GM12878 (cell line): ENCODE measurements at regions not wholly inside any gene's neighbourhood (a gene's known extent, or its start where the extent isn't known, plus 50 kb on each side); places are given as distances from the start of the nearest gene placed in this dataset.

ENCODE experiments used
- ATAC-seq: fragments of 200-7000 bp; cut with Tn5 transposase; 3 replicates; pipeline ENCODE4 v1.9.1; 2020; ENCODE audit warnings: mild to moderate bottlenecking, moderate library complexity
- BruUV-seq: library from RNA; stranded (reverse); fragments of 400-500 nt; replicated peaks from 2 replicates; lab custom pipeline; 2021; lab: Mats Ljungman, UMichigan
- CTCF ChIA-PET: fragments of 300-600 bp; sonication (Branson Sonifier 250); formaldehyde crosslinking; extraction: SDS; loops from one replicate; lab custom pipeline; 2021; ENCODE audit warnings: inconsistent platforms; lab: Yijun Ruan, JAX
- POLR2A ChIA-PET: fragments of 350-600 bp; formaldehyde crosslinking; extraction: SDS; loops from one replicate; lab custom pipeline; 2021; ENCODE audit warnings: inconsistent platforms; lab: Charles Lee
- RAD21 ChIA-PET: fragments of 300-600 bp; sonication (Branson Sonifier 250); formaldehyde crosslinking; loops from one replicate; lab custom pipeline; 2023; ENCODE audit warnings: antibody characterized with exemption; ENCODE audit not compliant: unreplicated experiment; lab: Charles Lee
- SMC1A ChIA-PET: fragments of 300-600 bp; sonication (Branson Sonifier 250); formaldehyde crosslinking; loops from one replicate; lab custom pipeline; 2023; ENCODE audit not compliant: unreplicated experiment, uncharacterized antibody; lab: Charles Lee
- DNase-seq: peaks from one replicate; pipeline ENCODE4 v3.0.0-alpha.2; 2011; ENCODE audit warnings: low read depth, low spot score
- FAIRE-seq: peaks from 3 replicates; lab custom pipeline; 2011; peaks lifted over from hg19 to GRCh38; lab: Jason Lieb, UNC
- H2AFZ ChIP-seq: 2 replicates; pipeline ENCODE4 v1.6.0; 2011; ENCODE audit warnings: low read depth, low read length, control low read depth; ENCODE audit not compliant: control insufficient read depth
- H3K27ac ChIP-seq: 2 replicates; pipeline ENCODE4 v1.5.1; 2011; ENCODE audit warnings: control low read depth; ENCODE audit not compliant: control insufficient read depth, insufficient read depth
- H3K27me3 ChIP-seq, 2 experiments: replicated peaks in 1 of 2; 2 replicates each; pipeline versions ENCODE4 v1.6.0 to v1.6.1; 2011; ENCODE audit warnings: low read length in 1 of 2; ENCODE audit not compliant: control insufficient read depth in 2 of 2, insufficient read depth in 2 of 2
- H3K36me3 ChIP-seq, 2 experiments: 2 replicates each; pipeline ENCODE4 v1.5.1; 2011; ENCODE audit warnings: low read length in 1 of 2; ENCODE audit not compliant: control insufficient read depth in 2 of 2, insufficient read depth in 2 of 2
- H3K4me1 ChIP-seq: 2 replicates; pipeline ENCODE4 v1.6.1; 2011; ENCODE audit warnings: mild to moderate bottlenecking, low read length, moderate library complexity, mixed read lengths; ENCODE audit not compliant: control insufficient read depth, insufficient read depth
- H3K4me2 ChIP-seq: 2 replicates; pipeline ENCODE4 v1.6.0; 2011; ENCODE audit warnings: control low read depth; ENCODE audit not compliant: control insufficient read depth, insufficient read depth
- H3K4me3 ChIP-seq: fragments of 200-600 bp; sonication (generic); 2 replicates; pipeline ENCODE4 v1.5.1; 2016
- H3K79me2 ChIP-seq: 2 replicates; pipeline ENCODE4 v1.6.0; 2011; ENCODE audit warnings: low read length; ENCODE audit not compliant: control insufficient read depth, insufficient read depth
- H3K9ac ChIP-seq: 2 replicates; pipeline ENCODE4 v1.8.0; 2011; ENCODE audit warnings: low read length, control low read depth, mixed read lengths; ENCODE audit not compliant: control insufficient read depth, insufficient read depth
- H3K9me3 ChIP-seq: replicated peaks from 3 replicates; pipeline ENCODE4 v1.5.1; 2011; ENCODE audit warnings: mild to moderate bottlenecking, low read length; ENCODE audit not compliant: control insufficient read depth, insufficient read depth
- H4K20me1 ChIP-seq: 2 replicates; pipeline ENCODE4 v1.6.0; 2011; ENCODE audit not compliant: control insufficient read depth, insufficient read depth
- GATAD2B ChIP-seq: fragments of 450-650 bp; conservative IDR thresholded peaks from 2 replicates; pipeline ENCODE4 v1.6.1; 2017; ENCODE audit warnings: low read depth, mild to moderate bottlenecking, moderate library complexity
- IKZF1 ChIP-seq: fragments of 450-650 bp; conservative IDR thresholded peaks from 2 replicates; pipeline ENCODE4 v1.6.1; 2017; ENCODE audit warnings: antibody characterized with exemption, mild to moderate bottlenecking
- JUND ChIP-seq: IDR thresholded peaks from 2 replicates; pipeline ENCODE4 v1.6.1; 2012; ENCODE audit warnings: low read depth, mild to moderate bottlenecking, low read length, improper control_type of control experiment, moderate library complexity
- KDM1A ChIP-seq: fragments of 200-600 bp; sonication (generic); IDR thresholded peaks from 2 replicates; pipeline ENCODE4 v1.6.1; 2016; ENCODE audit warnings: borderline replicate concordance
- MEF2B ChIP-seq: fragments of 450-650 bp; IDR thresholded peaks from 2 replicates; pipeline ENCODE4 v1.6.1; 2018; ENCODE audit warnings: mild to moderate bottlenecking, moderate library complexity; ENCODE audit not compliant: partially characterized antibody, poor library complexity, severe bottlenecking
- NFIC ChIP-seq: IDR thresholded peaks from 2 replicates; pipeline ENCODE4 v1.6.1; 2012; ENCODE audit warnings: low read depth, mild to moderate bottlenecking, inconsistent platforms, low read length, moderate library complexity
- RAD51 ChIP-seq: fragments of 450-650 bp; IDR thresholded peaks from 2 replicates; pipeline ENCODE4 v1.6.1; 2016; ENCODE audit warnings: moderate library complexity, mild to moderate bottlenecking, inconsistent platforms
- RELA ChIP-seq: fragments of 450-650 bp; IDR thresholded peaks from 2 replicates; pipeline ENCODE4 v1.8.0; 2014; ENCODE audit warnings: borderline replicate concordance; ENCODE audit not compliant: partially characterized antibody
- ZZZ3 ChIP-seq: IDR thresholded peaks from 2 replicates; pipeline ENCODE4 v1.6.1; 2011; ENCODE audit warnings: low read depth; ENCODE audit not compliant: control insufficient read depth, insufficient read length
- WGBS: methylation state at CpG from one replicate; pipeline ENCODE4 v1.1.6; 2016; ENCODE audit warnings: low lambda C conversion rate; ENCODE audit not compliant: insufficient replicate concordance, insufficient coverage; ENCODE audit errors: missing lambda C conversion rate; 5-methylcytosine and 5-hydroxymethylcytosine counted together
- in situ Hi-C: fragments of 300-500 bp; cut with MboI; formaldehyde crosslinking; loops from 9 replicates; pipeline ENCODE4 v1.14.3; 2018; ENCODE audit warnings: mixed read lengths
- intact Hi-C: fragments of 100-400 bp; cut with micrococcal nuclease; formaldehyde crosslinking; loops from one replicate; pipeline ENCODE4 v1.14.2; 2022; ENCODE audit not compliant: unreplicated experiment
- TF ChIP-seq, protein P1 (sequence below): fragments of 450-650 bp; IDR thresholded peaks from 2 replicates; pipeline ENCODE4 v1.6.1; 2017; ENCODE audit warnings: mild to moderate bottlenecking, moderate library complexity
- TF ChIP-seq, protein P2 (sequence below): fragments of 450-650 bp; IDR thresholded peaks from 2 replicates; pipeline ENCODE4 v1.6.1; 2017; ENCODE audit warnings: mild to moderate bottlenecking
- TF ChIP-seq, protein P3 (sequence below): IDR thresholded peaks from 2 replicates; pipeline ENCODE4 v1.6.1; 2012; ENCODE audit warnings: improper control_type of control experiment, low read depth, low read length; ENCODE audit not compliant: insufficient replicate concordance

DNA sequence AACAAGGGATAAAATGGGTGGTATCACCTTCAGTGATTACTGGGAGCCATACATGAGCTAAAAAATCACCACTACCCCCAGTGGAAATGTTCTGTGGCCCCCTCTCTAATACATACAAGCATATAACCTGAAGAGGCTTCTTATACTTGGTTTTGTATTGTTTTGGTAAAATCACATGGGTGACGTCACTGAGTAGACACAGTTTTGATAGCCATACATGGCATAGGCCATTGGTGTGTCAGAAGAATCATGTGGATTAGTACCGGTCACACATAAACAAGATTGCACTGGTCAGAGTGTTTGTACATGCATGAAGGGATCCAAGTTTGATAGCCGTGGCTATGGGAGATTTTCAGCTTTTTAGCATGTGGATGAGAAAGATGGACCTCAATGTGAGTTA, 131.9 kb upstream of the RADX start:
- DNase-seq (no peak), ATAC-seq (no peak), FAIRE-seq (no peak)
- Histone ChIP-seq H3K4me1 (no peaks in the 10 kb centered on the region), H3K9ac (no peak overlapping the region), H3K27me3 (no peaks in the 10 kb centered on the region), H3K4me3 (no peak overlapping the region), H3K27ac (no peak overlapping the region), H2AFZ (no peak overlapping the region), H4K20me1 (no peaks in the 10 kb centered on the region), H3K9me3 (no peaks in the 10 kb centered on the region; the same call in 2 of the 3 replicates), H3K36me3 (no peaks in the 10 kb centered on the region), H3K79me2 (no peaks in the 10 kb centered on the region), H3K4me2 (no peak overlapping the region)
- BruUV-seq: no TSS peak
- intact Hi-C loops: loop anchor here (5.0 to 10.0 kb wide), 3 partner anchors 272 to 1412 kb away; no protein-coding TSS in a partner anchor
- 33% methylated on average over 3 of the region's 3 CpGs for WGBS
- CTCF ChIA-PET: interaction anchor here (0.6 to 3.3 kb wide), 10 partner anchors 14 to 311 kb away, joined by 3 to 53 read pairs (median 3); no protein-coding TSS in a partner anchor
- RAD21 ChIA-PET: interaction anchor here (1.0 to 3.7 kb wide), 2 partner anchors 141 to 311 kb away, joined by 3 to 17 read pairs; no protein-coding TSS in a partner anchor
- in situ Hi-C loops: loop anchor here (10.0 to 25.0 kb wide), 2 partner anchors 325 to 1407 kb away; partner anchors contain the start of gene TBC1D8B
- POLR2A ChIA-PET: no interaction called here
- SMC1A ChIA-PET: interaction anchor here (0.6 to 4.4 kb wide), 4 partner anchors 65 to 1395 kb away, joined by 3 to 15 read pairs (median 5); no protein-coding TSS in a partner anchor
- TF ChIP-seq RAD51 (no peak), IKZF1 (no peak), ZZZ3 (no peak), KDM1A (no peak), GATAD2B (no peak), JUND (no peak), RELA (no peak), MEF2B (no peak), NFIC (no peak)
- TF ChIP-seq, protein P1, sequence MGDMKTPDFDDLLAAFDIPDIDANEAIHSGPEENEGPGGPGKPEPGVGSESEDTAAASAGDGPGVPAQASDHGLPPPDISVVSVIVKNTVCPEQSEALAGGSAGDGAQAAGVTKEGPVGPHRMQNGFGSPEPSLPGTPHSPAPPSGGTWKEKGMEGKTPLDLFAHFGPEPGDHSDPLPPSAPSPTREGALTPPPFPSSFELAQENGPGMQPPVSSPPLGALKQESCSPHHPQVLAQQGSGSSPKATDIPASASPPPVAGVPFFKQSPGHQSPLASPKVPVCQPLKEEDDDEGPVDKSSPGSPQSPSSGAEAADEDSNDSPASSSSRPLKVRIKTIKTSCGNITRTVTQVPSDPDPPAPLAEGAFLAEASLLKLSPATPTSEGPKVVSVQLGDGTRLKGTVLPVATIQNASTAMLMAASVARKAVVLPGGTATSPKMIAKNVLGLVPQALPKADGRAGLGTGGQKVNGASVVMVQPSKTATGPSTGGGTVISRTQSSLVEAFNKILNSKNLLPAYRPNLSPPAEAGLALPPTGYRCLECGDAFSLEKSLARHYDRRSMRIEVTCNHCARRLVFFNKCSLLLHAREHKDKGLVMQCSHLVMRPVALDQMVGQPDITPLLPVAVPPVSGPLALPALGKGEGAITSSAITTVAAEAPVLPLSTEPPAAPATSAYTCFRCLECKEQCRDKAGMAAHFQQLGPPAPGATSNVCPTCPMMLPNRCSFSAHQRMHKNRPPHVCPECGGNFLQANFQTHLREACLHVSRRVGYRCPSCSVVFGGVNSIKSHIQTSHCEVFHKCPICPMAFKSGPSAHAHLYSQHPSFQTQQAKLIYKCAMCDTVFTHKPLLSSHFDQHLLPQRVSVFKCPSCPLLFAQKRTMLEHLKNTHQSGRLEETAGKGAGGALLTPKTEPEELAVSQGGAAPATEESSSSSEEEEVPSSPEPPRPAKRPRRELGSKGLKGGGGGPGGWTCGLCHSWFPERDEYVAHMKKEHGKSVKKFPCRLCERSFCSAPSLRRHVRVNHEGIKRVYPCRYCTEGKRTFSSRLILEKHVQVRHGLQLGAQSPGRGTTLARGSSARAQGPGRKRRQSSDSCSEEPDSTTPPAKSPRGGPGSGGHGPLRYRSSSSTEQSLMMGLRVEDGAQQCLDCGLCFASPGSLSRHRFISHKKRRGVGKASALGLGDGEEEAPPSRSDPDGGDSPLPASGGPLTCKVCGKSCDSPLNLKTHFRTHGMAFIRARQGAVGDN: no peak
- TF ChIP-seq, protein P2, sequence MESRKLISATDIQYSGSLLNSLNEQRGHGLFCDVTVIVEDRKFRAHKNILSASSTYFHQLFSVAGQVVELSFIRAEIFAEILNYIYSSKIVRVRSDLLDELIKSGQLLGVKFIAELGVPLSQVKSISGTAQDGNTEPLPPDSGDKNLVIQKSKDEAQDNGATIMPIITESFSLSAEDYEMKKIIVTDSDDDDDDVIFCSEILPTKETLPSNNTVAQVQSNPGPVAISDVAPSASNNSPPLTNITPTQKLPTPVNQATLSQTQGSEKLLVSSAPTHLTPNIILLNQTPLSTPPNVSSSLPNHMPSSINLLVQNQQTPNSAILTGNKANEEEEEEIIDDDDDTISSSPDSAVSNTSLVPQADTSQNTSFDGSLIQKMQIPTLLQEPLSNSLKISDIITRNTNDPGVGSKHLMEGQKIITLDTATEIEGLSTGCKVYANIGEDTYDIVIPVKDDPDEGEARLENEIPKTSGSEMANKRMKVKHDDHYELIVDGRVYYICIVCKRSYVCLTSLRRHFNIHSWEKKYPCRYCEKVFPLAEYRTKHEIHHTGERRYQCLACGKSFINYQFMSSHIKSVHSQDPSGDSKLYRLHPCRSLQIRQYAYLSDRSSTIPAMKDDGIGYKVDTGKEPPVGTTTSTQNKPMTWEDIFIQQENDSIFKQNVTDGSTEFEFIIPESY: no peak
- TF ChIP-seq, protein P3, sequence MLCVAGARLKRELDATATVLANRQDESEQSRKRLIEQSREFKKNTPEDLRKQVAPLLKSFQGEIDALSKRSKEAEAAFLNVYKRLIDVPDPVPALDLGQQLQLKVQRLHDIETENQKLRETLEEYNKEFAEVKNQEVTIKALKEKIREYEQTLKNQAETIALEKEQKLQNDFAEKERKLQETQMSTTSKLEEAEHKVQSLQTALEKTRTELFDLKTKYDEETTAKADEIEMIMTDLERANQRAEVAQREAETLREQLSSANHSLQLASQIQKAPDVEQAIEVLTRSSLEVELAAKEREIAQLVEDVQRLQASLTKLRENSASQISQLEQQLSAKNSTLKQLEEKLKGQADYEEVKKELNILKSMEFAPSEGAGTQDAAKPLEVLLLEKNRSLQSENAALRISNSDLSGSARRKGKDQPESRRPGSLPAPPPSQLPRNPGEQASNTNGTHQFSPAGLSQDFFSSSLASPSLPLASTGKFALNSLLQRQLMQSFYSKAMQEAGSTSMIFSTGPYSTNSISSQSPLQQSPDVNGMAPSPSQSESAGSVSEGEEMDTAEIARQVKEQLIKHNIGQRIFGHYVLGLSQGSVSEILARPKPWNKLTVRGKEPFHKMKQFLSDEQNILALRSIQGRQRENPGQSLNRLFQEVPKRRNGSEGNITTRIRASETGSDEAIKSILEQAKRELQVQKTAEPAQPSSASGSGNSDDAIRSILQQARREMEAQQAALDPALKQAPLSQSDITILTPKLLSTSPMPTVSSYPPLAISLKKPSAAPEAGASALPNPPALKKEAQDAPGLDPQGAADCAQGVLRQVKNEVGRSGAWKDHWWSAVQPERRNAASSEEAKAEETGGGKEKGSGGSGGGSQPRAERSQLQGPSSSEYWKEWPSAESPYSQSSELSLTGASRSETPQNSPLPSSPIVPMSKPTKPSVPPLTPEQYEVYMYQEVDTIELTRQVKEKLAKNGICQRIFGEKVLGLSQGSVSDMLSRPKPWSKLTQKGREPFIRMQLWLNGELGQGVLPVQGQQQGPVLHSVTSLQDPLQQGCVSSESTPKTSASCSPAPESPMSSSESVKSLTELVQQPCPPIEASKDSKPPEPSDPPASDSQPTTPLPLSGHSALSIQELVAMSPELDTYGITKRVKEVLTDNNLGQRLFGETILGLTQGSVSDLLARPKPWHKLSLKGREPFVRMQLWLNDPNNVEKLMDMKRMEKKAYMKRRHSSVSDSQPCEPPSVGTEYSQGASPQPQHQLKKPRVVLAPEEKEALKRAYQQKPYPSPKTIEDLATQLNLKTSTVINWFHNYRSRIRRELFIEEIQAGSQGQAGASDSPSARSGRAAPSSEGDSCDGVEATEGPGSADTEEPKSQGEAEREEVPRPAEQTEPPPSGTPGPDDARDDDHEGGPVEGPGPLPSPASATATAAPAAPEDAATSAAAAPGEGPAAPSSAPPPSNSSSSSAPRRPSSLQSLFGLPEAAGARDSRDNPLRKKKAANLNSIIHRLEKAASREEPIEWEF: no peak
